ENCODE measurements at regions not wholly inside any gene's neighbourhood (a gene's known extent, or its start where the extent isn't known, plus 50 kb on each side); places are given as distances from the start of the nearest gene placed in this dataset.

DNA sequence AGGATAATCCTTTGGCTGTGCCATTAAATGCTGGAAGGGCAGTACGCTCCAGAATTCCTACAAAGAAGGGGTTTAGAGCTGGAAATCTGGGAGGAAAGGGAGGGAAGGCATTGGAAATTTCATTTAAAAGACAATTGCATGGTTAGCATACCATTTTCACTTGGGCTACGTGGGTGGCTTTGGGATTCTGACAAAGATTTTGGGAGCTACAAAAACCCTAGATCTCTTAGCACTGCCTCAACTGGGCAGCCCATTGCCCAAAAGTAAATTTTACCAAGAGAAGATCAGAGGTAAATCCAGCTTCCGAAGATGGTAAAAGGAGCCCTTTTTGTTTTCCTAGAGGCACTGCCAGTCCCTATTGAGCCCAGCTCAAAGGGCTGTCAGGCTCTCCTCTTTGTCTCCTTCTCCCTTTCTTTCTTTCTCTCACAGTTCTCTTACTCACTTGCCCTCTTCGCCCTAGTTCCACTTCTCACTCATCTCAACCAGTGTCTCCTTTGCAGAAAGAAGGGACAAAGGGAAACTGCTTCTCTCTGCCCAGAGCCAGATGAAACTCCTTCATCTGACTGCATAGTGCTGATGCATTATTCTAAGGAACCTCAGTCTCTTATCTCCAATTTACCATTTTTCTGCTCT, 125.4 kb upstream of the PLEKHA5 start:
- CTCF ChIA-PET = interaction anchor here (0.6 to 1.3 kb wide), 2 partner anchors 14 to 176 kb away, joined by 3 to 4 read pairs; no protein-coding TSS in a partner anchor
- POLR2A ChIA-PET = no interaction called here
- no peak for DNase-seq (ENCODE audit: extremely low spot score)
- TF ChIP-seq LEF1 (IDR thresholded peaks at IDR 0.05; ENCODE audit: borderline replicate concordance) (no peak), L3MBTL2 (conservative IDR thresholded peaks at IDR 0.05) (no peak), CTBP1 (IDR thresholded peaks at IDR 0.05; ENCODE audit: borderline replicate concordance) (no peak), FOXK2 (IDR thresholded peaks at IDR 0.05) (no peak), TARDBP (IDR thresholded peaks at IDR 0.05) (no peak), BHLHE40 (IDR thresholded peaks at IDR 0.05; ENCODE audit: borderline replicate concordance) (no peak), NFRKB (IDR thresholded peaks at IDR 0.05) (no peak), ZNF384 (IDR thresholded peaks at IDR 0.05) (no peak), FOXA1 (IDR thresholded peaks at IDR 0.05) (no peak), SUZ12 (IDR thresholded peaks at IDR 0.05) (no peak)

DNA sequence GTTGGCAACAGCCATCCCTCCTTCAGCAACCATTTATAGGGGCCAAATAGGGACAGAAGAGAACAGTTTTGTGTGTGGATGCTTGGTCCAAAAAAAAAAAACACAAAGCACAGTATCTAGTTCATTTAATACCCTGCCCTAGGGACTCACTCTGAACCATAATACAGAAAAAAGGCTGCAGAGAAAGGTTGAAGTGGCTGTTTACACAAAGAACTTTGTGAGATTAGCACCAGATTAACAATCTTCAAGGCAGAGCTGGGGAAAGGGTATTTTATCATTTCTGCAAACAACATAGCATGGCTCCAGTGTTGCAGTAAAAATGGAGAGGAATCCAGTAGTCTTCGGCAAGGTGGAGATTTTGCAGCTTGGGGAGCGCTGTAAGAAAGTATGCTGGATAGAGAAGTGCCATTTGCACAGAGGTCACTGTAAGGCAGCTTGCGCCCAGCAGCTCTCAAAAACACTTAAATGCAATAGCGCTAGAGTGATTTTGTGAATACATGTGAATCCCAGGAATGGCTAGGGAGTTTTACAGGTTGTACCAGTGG, 124.2 kb upstream of the PLEKHA5 start:
- ChIA-PET POLR2A (no interaction called here), CTCF (no interaction called here)
- no peak for DNase-seq (ENCODE audit: extremely low spot score)
- TF ChIP-seq L3MBTL2 (conservative IDR thresholded peaks at IDR 0.05) = no peak
- TF ChIP-seq ELF4 (IDR thresholded peaks at IDR 0.05) = no peak

DNA sequence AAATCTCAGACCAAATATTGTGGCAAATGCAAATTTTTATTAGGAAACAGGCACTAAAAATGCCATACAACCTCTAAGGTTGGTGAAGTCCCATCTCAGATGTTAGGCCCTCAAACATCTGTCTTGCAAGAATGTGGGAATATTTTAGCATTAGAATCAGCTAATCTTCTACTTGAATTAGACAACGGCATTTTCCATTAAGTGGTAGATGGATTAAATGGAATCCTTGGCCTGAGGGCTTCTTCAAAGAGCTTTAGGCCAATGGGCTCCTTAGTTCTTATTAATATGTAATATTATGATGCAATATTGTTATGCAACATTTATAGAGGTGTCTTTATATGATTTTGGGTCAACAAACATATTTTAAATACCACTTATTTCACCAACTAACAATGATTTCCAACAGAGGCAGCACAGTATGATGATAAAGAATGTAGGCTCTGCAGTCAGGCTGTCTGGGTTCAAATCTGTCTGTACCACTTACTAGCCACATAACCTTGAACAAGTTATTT, 122.9 kb upstream of the PLEKHA5 start:
- CTCF ChIA-PET = interaction anchor here (0.6 kb wide), 1 partner anchor 57 kb away, joined by 3 read pairs; no protein-coding TSS in a partner anchor
- TF ChIP-seq HDGF (IDR thresholded peaks at IDR 0.05; ENCODE audit: borderline replicate concordance) = no peak
- no peak for TF ChIP-seq ARNT (IDR thresholded peaks at IDR 0.05)
- POLR2A ChIA-PET = no interaction called here
- no peak for DNase-seq (ENCODE audit: extremely low spot score)

DNA sequence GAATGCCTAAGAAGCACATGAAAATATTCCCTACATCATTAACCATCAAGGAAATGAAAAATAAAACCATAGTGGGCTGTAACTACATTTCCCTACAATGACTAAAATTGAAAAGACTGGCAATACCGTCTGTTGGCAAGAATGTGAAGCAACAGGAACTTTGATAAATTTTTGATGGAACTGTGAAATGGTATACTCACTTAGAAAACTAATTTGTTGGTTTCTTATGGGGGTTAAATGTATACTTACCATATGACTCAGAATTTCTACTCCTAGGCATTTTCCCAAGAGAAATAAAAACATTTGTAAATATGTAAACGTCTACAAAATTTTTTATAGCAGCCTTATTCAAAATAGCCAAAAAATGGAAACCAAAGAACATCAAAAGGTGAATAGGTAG, 121.4 kb upstream of the PLEKHA5 start:
- TF ChIP-seq ZNF384 (IDR thresholded peaks at IDR 0.05) (no peak), FOXA1 (IDR thresholded peaks at IDR 0.05) (no peak), LEF1 (IDR thresholded peaks at IDR 0.05; ENCODE audit: borderline replicate concordance) (no peak), BHLHE40 (IDR thresholded peaks at IDR 0.05; ENCODE audit: borderline replicate concordance) (no peak), L3MBTL2 (conservative IDR thresholded peaks at IDR 0.05) (no peak), ARNT (IDR thresholded peaks at IDR 0.05) (no peak), FOXM1 (IDR thresholded peaks at IDR 0.05; ENCODE audit: borderline replicate concordance) (no peak), NFRKB (IDR thresholded peaks at IDR 0.05) (no peak), ELF4 (IDR thresholded peaks at IDR 0.05) (no peak), SUZ12 (IDR thresholded peaks at IDR 0.05) (no peak), SP1 (IDR thresholded peaks at IDR 0.05) (no peak), CTBP1 (IDR thresholded peaks at IDR 0.05; ENCODE audit: borderline replicate concordance) (no peak), HDGF (IDR thresholded peaks at IDR 0.05; ENCODE audit: borderline replicate concordance) (no peak), TARDBP (IDR thresholded peaks at IDR 0.05) (no peak), FOXK2 (IDR thresholded peaks at IDR 0.05) (no peak)
- TF ChIP-seq, protein P1, sequence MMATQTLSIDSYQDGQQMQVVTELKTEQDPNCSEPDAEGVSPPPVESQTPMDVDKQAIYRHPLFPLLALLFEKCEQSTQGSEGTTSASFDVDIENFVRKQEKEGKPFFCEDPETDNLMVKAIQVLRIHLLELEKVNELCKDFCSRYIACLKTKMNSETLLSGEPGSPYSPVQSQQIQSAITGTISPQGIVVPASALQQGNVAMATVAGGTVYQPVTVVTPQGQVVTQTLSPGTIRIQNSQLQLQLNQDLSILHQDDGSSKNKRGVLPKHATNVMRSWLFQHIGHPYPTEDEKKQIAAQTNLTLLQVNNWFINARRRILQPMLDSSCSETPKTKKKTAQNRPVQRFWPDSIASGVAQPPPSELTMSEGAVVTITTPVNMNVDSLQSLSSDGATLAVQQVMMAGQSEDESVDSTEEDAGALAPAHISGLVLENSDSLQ (IDR thresholded peaks at IDR 0.05) = no peak
- no peak for DNase-seq (ENCODE audit: extremely low spot score)
- ChIA-PET CTCF (no interaction called here), POLR2A (no interaction called here)

DNA sequence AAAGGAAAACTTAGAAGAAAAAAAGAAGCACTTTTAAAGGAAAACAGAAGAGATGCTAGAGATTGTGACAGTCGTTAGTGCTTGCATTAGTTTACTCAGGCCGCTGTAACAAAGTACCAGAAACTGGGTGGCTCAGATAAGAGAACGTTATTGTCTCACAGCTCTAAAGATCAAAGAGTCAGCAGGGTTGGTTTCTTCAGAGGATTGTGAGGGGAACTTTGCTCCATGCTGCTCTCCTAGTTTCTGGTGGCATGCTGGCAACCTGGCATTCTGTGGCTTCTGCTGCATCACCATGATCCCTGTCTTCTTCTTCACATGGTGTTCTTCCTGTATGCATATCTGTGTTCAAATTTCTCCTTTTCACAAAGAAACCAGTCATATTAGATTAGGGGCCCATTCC, 119.4 kb upstream of the PLEKHA5 start:
- ChIA-PET CTCF (no interaction called here), POLR2A (no interaction called here)
- no peak for TF ChIP-seq FOXA1 (IDR thresholded peaks at IDR 0.05)
- TF ChIP-seq SUZ12 (IDR thresholded peaks at IDR 0.05) = no peak
- TF ChIP-seq CTBP1 (IDR thresholded peaks at IDR 0.05; ENCODE audit: borderline replicate concordance) = no peak
- TF ChIP-seq HDGF (IDR thresholded peaks at IDR 0.05; ENCODE audit: borderline replicate concordance) = no peak
- no peak for TF ChIP-seq BHLHE40 (IDR thresholded peaks at IDR 0.05; ENCODE audit: borderline replicate concordance)
- TF ChIP-seq FOXM1 (IDR thresholded peaks at IDR 0.05; ENCODE audit: borderline replicate concordance) = no peak
- TF ChIP-seq ELF4 (IDR thresholded peaks at IDR 0.05) = no peak
- no peak for TF ChIP-seq NFRKB (IDR thresholded peaks at IDR 0.05)
- TF ChIP-seq FOXK2 (IDR thresholded peaks at IDR 0.05) = no peak
- no peak for TF ChIP-seq TARDBP (IDR thresholded peaks at IDR 0.05)
- TF ChIP-seq L3MBTL2 (conservative IDR thresholded peaks at IDR 0.05) = no peak
- no peak for TF ChIP-seq SP1 (IDR thresholded peaks at IDR 0.05)
- TF ChIP-seq, protein P1 (IDR thresholded peaks at IDR 0.05) = no peak
- no peak for TF ChIP-seq ZNF384 (IDR thresholded peaks at IDR 0.05)
- no peak for TF ChIP-seq ARNT (IDR thresholded peaks at IDR 0.05)
- TF ChIP-seq LEF1 (IDR thresholded peaks at IDR 0.05; ENCODE audit: borderline replicate concordance) = no peak
- DNase-seq (ENCODE audit: extremely low spot score) = no peak

GRCh38 chr12:19010726-19011125, 118.8 kb upstream of the PLEKHA5 start:
- POLR2A ChIA-PET = no interaction called here
- CTCF ChIA-PET = no interaction called here
- no peak for TF ChIP-seq TARDBP (IDR thresholded peaks at IDR 0.05)
- DNase-seq (ENCODE audit: extremely low spot score) = no peak

GRCh38 chr12:19012965-19013364, 116.6 kb upstream of the PLEKHA5 start:
- TF ChIP-seq HDGF (IDR thresholded peaks at IDR 0.05; ENCODE audit: borderline replicate concordance) (no peak), NFRKB (IDR thresholded peaks at IDR 0.05) (no peak), SP1 (IDR thresholded peaks at IDR 0.05) (no peak)
- no peak for DNase-seq (ENCODE audit: extremely low spot score)
- ChIA-PET CTCF (no interaction called here), POLR2A (no interaction called here)

Measured in HEK293T (cell line).